AG10803 (cell line): ENCODE measurements at regions not wholly inside any gene's neighbourhood (a gene's known extent, or its start where the extent isn't known, plus 50 kb on each side); places are given as distances from the start of the nearest gene placed in this dataset.
A peak's percentile ranks its signal among the peaks of the same experiment; 100 is the strongest.
"Not testable (repeated sequence)": the region's sequence is repeated elsewhere in the genome, so short reads cannot be mapped to it uniquely, and the experiment has no call there.

Source experiments
- DNase-seq: peaks from one replicate; pipeline ENCODE4 v3.0.0; 2010; ENCODE audit warnings: low read depth
- H3K4me3 ChIP-seq: 2 replicates; pipeline ENCODE4 v1.5.1; 2011; ENCODE audit warnings: mild to moderate bottlenecking, low read length, control low read depth
- TF ChIP-seq, protein P1 (sequence below): conservative IDR thresholded peaks from 2 replicates; pipeline ENCODE4 v1.5.1; 2011; ENCODE audit warnings: mild to moderate bottlenecking, low read length, control low read depth, inconsistent platforms

DNA sequence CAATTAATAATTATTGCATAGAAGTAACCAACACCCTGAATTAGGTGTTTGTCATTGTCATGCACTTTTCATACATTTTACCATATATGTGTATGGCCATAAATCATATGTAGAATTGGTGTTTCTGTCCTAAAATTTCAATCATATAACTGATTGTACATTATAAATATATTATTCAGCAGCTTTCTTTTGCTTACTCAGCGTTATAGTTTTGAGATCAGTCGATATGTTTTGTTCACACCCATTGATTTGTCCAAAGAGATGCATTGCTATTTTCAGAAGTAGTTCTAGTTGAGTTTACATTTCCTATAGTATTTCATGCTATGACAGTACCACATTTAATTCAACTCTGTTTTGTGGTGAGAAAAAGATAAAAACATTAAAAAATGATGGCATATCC, 50.5 kb upstream of the PARP4 start:
- no peak overlapping the region for H3K4me3 ChIP-seq
- TF ChIP-seq, protein P1, sequence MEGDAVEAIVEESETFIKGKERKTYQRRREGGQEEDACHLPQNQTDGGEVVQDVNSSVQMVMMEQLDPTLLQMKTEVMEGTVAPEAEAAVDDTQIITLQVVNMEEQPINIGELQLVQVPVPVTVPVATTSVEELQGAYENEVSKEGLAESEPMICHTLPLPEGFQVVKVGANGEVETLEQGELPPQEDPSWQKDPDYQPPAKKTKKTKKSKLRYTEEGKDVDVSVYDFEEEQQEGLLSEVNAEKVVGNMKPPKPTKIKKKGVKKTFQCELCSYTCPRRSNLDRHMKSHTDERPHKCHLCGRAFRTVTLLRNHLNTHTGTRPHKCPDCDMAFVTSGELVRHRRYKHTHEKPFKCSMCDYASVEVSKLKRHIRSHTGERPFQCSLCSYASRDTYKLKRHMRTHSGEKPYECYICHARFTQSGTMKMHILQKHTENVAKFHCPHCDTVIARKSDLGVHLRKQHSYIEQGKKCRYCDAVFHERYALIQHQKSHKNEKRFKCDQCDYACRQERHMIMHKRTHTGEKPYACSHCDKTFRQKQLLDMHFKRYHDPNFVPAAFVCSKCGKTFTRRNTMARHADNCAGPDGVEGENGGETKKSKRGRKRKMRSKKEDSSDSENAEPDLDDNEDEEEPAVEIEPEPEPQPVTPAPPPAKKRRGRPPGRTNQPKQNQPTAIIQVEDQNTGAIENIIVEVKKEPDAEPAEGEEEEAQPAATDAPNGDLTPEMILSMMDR: no peak
- DNase-seq: no peak

DNA sequence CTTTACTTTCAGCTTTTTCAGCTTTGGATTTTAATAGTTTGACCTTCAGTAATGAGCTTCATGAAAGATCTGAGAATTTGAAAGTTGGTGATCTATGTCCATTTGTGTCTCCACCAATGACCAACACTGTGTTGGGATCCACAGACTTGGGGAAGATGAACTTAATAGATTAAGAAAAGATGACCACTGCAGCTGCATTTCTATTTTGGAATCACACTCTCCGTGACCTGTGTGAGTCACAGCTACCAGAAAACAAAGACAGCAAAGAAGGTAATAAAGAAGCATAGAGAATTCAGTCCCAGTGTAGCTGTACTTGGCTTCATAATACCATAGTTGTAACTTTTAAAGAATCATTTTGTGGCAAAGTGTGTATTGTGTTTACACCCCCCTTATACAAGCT, 51.4 kb upstream of the PARP4 start:
- not testable (repeated sequence) for H3K4me3 ChIP-seq
- peak; percentile 9 for DNase-seq

DNA sequence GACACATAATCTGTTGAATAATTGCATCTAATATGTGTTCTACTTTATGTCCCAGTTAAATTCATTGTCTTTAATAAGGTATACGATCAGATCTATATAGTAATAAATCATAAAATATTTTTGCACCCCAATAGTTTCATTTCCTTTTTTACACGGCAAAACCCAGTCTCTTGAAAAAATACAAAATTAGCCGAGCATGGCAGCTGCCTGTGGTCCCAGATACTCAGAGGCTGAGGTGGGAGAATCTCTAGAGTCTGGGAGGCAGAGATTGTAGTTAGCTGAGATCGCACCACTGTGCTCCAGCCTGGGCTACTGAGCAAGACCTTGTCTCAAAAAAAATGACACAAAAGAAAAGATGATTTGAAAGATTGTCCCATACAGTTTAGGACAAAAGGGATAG, 52.3 kb upstream of the PARP4 start:
- DNase-seq: no peak
- TF ChIP-seq, protein P1: no peak
- H3K4me3 ChIP-seq: no peak overlapping the region

DNA sequence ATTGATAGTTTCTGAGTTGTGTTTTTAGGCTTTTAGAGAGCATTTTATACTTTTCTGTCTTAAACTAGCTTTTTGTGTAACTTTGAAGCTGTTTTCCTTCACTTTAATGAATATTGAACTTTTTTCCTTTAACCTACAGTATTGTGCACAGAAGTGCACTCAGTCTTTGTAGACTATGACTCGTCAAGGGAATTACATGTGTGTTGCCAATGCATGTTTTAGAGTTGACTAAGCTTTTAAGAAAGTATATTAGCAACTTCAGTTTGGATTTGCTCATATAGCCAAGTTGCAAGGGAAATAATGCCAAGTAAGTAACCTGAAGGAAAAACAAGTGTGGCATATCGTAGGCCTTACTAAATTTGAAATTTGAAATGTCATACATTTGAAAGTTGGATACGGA, 55.0 kb upstream of the PARP4 start:
- not testable (repeated sequence) for H3K4me3 ChIP-seq
- DNase-seq: peak; percentile 51

DNA sequence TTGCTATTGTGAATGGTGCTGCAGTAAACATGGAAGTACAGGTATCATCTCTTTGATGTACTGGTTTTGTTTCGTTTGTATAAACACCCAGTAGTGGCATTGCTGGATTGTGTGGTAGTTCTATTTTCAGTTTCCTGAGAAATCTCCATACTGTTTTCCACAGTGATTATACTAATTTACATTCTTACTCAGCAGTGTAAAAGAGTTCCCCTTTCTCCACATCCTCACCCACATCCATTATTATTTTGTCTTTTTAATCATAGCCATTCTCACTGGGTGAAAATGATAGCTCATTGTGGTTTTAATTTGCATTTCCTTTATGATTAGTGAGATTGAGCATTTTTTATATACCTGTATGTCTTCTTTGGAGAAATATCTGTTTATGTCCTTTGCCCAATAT, 62.3 kb upstream of the PARP4 start:
- no peak for DNase-seq
- TF ChIP-seq, protein P1: no peak

DNA sequence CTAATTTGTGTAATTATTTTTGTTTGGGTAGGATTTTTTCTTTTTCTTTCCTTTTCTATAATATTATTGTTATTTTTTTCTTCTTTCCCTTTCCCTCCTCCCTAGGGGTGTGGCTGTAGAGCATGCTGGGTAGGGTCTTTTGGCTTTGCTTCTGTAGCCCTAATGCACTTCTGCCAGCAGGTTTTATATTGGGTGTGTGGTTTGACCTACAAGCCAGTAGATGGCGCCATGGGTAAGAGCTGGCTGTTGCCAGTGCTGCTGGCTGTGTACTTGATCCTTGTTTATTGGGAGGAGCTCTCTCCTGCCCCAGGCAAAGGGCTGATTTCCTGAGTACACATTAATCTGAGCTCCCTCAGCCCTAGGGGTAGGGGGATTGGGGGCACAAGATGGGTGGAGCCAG, 67.7 kb upstream of the PARP4 start:
- peak overlapping the region; percentile 29; the same call in 1 of the 2 replicates for H3K4me3 ChIP-seq
- TF ChIP-seq, protein P1: peak; percentile 50
- peak; percentile 32 for DNase-seq

More for the DNA sequence above, 62.3 kb upstream of the PARP4 start:
- H3K4me3 ChIP-seq: no peak overlapping the region

DNA sequence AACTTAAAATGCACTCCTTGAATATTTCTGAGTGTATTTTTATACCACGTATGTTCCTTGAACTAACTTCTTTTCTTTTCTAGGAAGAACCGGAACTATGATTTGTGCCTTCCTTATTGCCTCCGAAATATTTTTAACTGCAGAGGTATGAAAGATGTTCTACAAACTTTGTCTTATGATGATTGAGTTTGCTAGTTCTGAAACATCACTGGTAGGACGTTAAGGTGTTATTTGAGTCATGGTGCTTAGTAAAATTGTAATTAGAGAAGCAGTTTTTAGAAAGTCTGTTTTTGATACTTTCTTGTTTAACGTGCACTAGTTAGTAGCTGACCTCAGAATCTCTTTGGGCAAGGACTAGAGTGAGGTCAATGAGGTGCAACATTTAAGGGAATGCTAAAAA, 69.0 kb upstream of the PARP4 start:
- H3K4me3 ChIP-seq, DNase-seq: not testable (repeated sequence)

DNA sequence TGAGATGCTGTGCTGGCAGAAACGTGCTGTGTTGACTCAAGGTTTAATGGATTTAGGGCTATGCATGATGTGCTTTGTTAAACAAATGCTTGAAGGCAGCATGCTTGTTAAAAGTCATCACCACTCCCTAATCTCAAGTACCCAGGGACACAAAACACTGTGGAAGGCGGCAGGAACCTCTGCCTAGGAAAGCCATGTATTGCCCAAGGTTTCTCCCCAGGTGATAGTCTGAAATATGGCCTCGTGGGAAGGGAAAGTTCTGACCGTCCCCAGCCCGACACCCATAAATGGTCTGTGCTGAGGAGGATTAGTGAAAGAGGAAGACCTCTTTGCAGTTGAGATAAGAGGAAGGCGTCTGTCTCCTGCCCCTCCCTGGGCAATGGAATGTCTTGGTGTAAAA, 79.1 kb upstream of the PARP4 start:
- DNase-seq, H3K4me3 ChIP-seq: not testable (repeated sequence)

DNA sequence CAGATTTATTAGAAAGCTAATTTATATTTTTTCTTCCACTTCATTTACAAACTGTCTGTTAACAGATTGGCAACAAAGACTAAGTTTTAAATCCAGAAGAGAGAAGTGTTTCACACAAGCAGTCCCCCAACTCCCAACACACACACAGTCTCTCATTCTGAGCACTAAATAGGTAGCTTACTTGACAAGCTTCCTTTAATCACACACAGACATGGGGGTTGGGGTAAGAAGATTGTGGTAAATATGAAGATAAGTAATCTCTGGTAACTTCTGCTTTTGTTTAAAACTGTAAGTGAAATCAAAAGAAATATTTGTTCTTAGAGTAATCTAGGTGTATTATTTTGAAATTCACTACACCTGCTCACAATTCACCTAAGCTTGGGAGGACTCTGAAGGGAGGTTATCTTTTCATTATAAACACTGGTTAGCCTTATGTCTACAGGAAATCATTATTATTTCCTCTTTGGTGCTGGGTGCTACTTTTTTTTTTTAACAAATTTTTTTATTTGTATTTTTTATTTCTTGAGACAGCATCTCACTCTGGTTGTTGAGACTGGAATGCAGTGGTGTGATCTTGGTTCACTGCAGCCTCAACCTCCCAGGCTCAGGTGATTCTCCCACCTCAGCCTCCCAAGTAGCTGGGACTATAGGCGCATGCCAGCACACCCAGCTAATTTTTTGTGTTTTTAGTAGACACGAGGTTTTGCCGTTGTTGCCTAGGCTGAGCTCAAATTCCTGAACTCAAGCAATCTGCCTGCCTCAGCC, 82.1 kb upstream of the ATP12A start:
- not testable (repeated sequence) for H3K4me3 ChIP-seq, DNase-seq

DNA sequence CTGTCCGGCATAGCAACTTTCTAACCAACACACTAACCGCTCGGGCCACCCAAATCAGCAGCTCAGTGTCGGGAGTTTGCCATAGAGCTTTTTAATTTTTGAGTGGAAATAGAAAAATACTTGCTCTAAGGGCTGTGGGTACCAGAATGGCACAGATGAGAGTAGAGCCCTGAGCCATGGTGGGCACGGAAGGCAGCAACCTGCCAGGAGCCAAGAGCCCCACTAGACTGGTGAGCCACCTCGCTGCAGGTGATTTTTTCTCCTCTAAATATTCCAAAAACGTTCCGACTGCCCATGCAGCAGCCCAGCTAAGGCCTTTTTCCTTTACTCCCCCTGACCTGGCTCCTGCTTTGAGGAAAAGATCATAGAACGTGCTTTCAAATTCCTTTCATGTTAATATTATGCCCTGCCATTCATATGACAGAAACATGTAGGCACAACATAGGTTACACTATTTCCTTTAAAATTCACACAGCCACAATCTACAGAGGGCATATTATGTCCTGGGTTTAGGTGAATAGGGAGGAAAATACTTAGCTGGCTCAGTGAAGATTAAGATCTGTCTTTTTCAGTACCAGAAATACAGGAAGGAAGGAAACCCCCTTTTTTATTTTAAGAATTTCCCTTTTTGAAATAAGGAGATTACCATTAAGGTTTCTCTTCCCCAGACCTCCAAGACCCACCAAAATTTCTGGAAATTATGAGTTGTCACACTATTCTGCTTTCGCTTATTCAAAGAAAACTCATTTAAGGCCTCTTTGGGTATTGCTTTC, 81.0 kb upstream of the ATP12A start:
- H3K4me3 ChIP-seq, DNase-seq: not testable (repeated sequence)
